ENCODE measurements at regions not wholly inside any gene's neighbourhood (a gene's known extent, or its start where the extent isn't known, plus 50 kb on each side); places are given as distances from the start of the nearest gene placed in this dataset.

DNA sequence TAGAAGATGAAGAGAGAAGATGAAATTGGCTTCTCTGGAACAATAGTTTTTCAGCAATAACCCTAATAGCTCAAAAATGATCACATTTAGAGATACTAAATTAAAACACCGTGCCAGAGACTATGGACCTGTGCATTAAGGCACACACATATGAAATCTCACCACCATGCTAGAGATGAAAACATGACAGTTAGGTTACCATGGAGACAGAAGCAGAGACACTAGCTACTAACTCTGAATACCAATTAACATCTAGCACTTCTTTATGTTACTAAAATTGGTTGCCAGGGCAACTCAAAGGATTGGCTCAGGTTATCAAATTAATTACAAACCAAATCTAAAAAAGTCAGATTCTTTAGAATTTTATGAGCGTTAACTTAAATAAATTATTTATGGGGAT lies 337.7 kb downstream of the PLK2 start:
- no peak for DNase-seq (ENCODE audit: insufficient read length, low spot score)
- TF ChIP-seq POLR2A (IDR thresholded peaks at IDR 0.05; ENCODE audit: low read depth, low read length) (no peak), POU2F2 (IDR thresholded peaks at IDR 0.05; ENCODE audit: low read depth, low read length) (no peak), POLR2AphosphoS5 (IDR thresholded peaks at IDR 0.05; ENCODE audit: low read depth, low read length) (no peak), TAF1 (IDR thresholded peaks at IDR 0.05; ENCODE audit: low read depth, low read length) (no peak), SPI1 (IDR thresholded peaks at IDR 0.05; ENCODE audit: low read depth, low read length) (no peak), PAX5 (IDR thresholded peaks at IDR 0.05; ENCODE audit: insufficient read depth, low read length, severe bottlenecking) (no peak)
- FAIRE-seq, result no peak

DNA sequence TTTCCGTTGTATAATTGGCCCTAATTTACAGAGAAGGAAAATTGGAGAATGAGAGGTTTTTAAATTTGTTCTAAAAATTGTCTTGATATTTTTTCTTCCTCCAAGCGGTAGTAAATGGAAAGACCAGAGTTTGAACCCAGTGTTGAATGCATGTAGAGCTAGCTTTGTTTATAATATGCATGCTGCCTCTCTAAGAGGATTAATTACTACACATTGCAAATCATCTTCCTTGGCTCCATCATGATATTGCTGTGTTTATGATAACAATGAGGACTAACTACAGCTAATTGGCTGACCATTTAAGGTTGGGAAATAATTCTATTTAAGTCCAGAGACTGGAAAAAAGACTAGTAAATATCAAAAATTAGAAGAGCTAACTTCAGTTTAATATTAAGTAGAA lies 338.5 kb downstream of the PLK2 start:
- no peak for TF ChIP-seq TAF1 (IDR thresholded peaks at IDR 0.05; ENCODE audit: low read depth, low read length)
- TF ChIP-seq PAX5 (IDR thresholded peaks at IDR 0.05; ENCODE audit: insufficient read depth, low read length, severe bottlenecking), result no peak
- TF ChIP-seq POLR2A (IDR thresholded peaks at IDR 0.05; ENCODE audit: low read depth, low read length), result no peak
- DNase-seq (ENCODE audit: insufficient read length, low spot score) (no peak), FAIRE-seq (no peak)

DNA sequence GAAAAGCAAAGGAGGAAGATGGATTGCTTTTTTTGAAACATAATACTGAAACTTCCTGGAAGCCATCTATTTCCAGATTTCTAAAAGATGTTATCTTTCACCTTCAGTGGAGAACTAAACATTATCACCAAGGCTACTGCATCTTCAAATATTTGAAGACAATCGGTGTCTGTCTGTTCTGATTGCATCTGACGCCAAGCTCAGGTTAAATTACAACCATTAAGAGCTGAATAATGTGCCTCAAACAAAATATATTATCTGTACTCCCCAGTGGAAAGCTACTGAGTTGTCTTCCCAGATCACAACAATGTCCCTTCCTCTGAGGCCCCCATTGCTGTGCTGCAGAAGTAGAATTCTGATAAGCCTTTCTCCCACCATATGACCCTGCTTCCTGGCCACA lies 342.3 kb downstream of the PLK2 start:
- TF ChIP-seq POLR2A (IDR thresholded peaks at IDR 0.05; ENCODE audit: low read depth, low read length) (no peak), POLR2AphosphoS5 (IDR thresholded peaks at IDR 0.05; ENCODE audit: low read depth, low read length) (no peak), PAX5 (IDR thresholded peaks at IDR 0.05; ENCODE audit: insufficient read depth, low read length, severe bottlenecking) (no peak), SPI1 (IDR thresholded peaks at IDR 0.05; ENCODE audit: low read depth, low read length) (no peak), POU2F2 (IDR thresholded peaks at IDR 0.05; ENCODE audit: low read depth, low read length) (no peak), TAF1 (IDR thresholded peaks at IDR 0.05; ENCODE audit: low read depth, low read length) (no peak)
- DNase-seq (ENCODE audit: insufficient read length, low spot score) (no peak), FAIRE-seq (no peak)

DNA sequence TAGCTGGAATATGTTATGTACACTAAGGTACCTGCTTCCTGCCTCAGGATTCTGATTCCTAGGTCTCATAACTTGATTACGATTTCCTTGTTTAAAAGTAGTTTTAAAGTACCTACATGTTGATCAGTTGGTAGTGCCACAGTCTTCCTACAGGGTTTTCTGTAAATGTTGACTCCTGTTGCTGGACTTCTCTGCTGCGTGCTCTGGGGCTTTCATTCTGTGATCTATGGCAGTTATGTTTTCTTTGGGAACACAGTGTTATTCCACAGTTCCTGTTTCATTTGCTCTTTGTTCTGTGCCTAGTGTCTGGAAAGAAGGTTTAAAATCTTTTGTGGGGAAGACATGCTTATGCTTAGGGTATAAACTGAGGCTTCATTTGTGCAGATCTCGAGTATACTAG lies 343.5 kb downstream of the PLK2 start:
- FAIRE-seq (no peak), DNase-seq (ENCODE audit: insufficient read length, low spot score) (no peak)
- no peak for TF ChIP-seq POLR2A (IDR thresholded peaks at IDR 0.05; ENCODE audit: low read depth, low read length)
- TF ChIP-seq TAF1 (IDR thresholded peaks at IDR 0.05; ENCODE audit: low read depth, low read length), result no peak
- no peak for TF ChIP-seq POU2F2 (IDR thresholded peaks at IDR 0.05; ENCODE audit: low read depth, low read length)
- no peak for TF ChIP-seq PAX5 (IDR thresholded peaks at IDR 0.05; ENCODE audit: insufficient read depth, low read length, severe bottlenecking)
- no peak for TF ChIP-seq POLR2AphosphoS5 (IDR thresholded peaks at IDR 0.05; ENCODE audit: low read depth, low read length)
- TF ChIP-seq SPI1 (IDR thresholded peaks at IDR 0.05; ENCODE audit: low read depth, low read length), result no peak

DNA sequence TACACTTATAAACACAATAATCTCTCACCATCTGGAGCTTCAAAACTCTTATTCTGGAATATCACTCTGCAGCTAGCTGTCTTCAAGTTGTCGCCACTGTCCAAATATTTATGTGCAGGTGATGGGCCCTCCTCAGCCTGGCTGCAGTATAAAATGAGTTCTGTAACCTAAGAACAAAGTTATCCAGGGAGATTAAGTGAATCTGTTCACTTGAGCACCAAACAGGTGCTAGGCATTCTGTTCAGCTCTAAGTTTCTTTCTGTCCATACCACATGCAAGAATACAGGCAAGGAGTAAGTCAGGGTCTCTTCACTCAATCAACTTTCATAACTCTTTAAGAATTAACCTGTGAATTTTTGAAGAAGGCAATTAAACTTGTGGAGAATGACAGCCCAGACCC lies 344.1 kb downstream of the PLK2 start:
- TF ChIP-seq POU2F2 (IDR thresholded peaks at IDR 0.05; ENCODE audit: low read depth, low read length) (no peak), POLR2A (IDR thresholded peaks at IDR 0.05; ENCODE audit: low read depth, low read length) (no peak), SPI1 (IDR thresholded peaks at IDR 0.05; ENCODE audit: low read depth, low read length) (no peak), POLR2AphosphoS5 (IDR thresholded peaks at IDR 0.05; ENCODE audit: low read depth, low read length) (no peak), PAX5 (IDR thresholded peaks at IDR 0.05; ENCODE audit: insufficient read depth, low read length, severe bottlenecking) (no peak), TAF1 (IDR thresholded peaks at IDR 0.05; ENCODE audit: low read depth, low read length) (no peak)
- FAIRE-seq (no peak), DNase-seq (ENCODE audit: insufficient read length, low spot score) (no peak)

DNA sequence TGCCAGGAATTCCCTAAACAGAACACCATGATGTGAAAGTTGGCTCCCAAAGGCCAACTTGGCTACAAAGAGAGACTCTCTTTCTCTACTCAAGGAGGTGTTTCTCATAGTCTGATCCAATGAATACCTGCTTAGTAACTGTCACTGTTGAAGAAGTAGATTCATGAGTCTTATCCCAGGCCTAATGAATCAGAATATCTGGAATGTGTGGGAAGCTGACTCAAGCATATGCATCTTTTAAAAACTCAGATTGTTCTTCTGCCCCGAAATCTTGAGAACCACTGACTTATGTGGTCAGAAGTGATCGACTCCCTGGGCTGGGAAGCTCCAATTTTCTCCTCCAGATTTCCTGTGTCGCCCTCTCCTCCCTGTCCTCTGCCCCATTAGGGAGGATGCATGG lies 345.6 kb downstream of the PLK2 start:
- no peak for TF ChIP-seq POU2F2 (IDR thresholded peaks at IDR 0.05; ENCODE audit: low read depth, low read length)
- no peak for TF ChIP-seq PAX5 (IDR thresholded peaks at IDR 0.05; ENCODE audit: insufficient read depth, low read length, severe bottlenecking)
- no peak for TF ChIP-seq POLR2A (IDR thresholded peaks at IDR 0.05; ENCODE audit: low read depth, low read length)
- TF ChIP-seq TAF1 (IDR thresholded peaks at IDR 0.05; ENCODE audit: low read depth, low read length), result no peak
- no peak for TF ChIP-seq POLR2AphosphoS5 (IDR thresholded peaks at IDR 0.05; ENCODE audit: low read depth, low read length)
- no peak for TF ChIP-seq SPI1 (IDR thresholded peaks at IDR 0.05; ENCODE audit: low read depth, low read length)
- FAIRE-seq, result no peak

DNA sequence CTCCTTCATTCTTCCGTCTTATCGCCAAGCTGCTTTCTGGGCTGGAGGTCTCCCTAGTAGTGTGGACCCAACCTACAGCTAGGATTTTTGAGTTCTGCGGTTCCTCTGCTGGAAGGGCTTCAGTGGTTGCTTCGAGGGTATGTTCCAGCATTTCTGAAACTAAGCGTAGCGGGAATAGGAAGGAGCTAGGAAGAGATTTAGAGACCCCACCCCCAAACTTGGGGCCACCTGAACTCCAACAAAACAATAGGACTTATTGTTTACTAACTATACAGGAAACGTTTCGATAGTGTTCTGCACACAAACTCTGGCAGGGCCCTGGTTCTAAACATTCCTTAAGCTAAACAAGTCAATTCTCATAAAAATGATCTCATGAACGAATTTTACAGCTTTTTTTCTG lies 346.7 kb downstream of the PLK2 start:
- DNase-seq (ENCODE audit: insufficient read length, low spot score) (no peak), FAIRE-seq (no peak)
- TF ChIP-seq POLR2AphosphoS5 (IDR thresholded peaks at IDR 0.05; ENCODE audit: low read depth, low read length) (no peak), PAX5 (IDR thresholded peaks at IDR 0.05; ENCODE audit: insufficient read depth, low read length, severe bottlenecking) (no peak), SPI1 (IDR thresholded peaks at IDR 0.05; ENCODE audit: low read depth, low read length) (no peak), POU2F2 (IDR thresholded peaks at IDR 0.05; ENCODE audit: low read depth, low read length) (no peak), TAF1 (IDR thresholded peaks at IDR 0.05; ENCODE audit: low read depth, low read length) (no peak), POLR2A (IDR thresholded peaks at IDR 0.05; ENCODE audit: low read depth, low read length) (no peak)

More for the DNA sequence above, 345.6 kb downstream of the PLK2 start:
- DNase-seq (ENCODE audit: insufficient read length, low spot score), result no peak

DNA sequence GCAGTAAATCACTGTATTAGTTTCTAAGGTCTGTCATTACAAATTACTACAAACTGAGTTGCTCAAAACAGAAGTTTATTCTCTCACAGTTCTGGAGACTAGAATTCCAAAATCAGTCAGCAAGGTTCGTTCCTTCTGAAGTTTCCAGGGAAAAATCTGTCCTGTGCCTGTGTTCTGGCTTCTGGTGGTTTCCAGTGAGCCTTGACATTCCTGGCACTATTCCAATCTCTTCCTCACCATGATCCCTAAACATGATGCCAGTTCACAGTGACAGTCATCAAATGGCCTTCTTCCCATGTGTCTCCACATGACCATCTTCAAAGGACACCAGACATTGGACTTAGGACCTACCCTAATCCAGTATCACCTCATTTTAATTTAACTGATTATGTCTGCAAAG lies 351.4 kb downstream of the PLK2 start:
- TF ChIP-seq TAF1 (IDR thresholded peaks at IDR 0.05; ENCODE audit: low read depth, low read length), result no peak
- TF ChIP-seq POU2F2 (IDR thresholded peaks at IDR 0.05; ENCODE audit: low read depth, low read length), result no peak
- TF ChIP-seq POLR2A (IDR thresholded peaks at IDR 0.05; ENCODE audit: low read depth, low read length), result no peak
- no peak for TF ChIP-seq PAX5 (IDR thresholded peaks at IDR 0.05; ENCODE audit: insufficient read depth, low read length, severe bottlenecking)
- no peak for TF ChIP-seq SPI1 (IDR thresholded peaks at IDR 0.05; ENCODE audit: low read depth, low read length)
- TF ChIP-seq POLR2AphosphoS5 (IDR thresholded peaks at IDR 0.05; ENCODE audit: low read depth, low read length), result no peak
- DNase-seq (ENCODE audit: insufficient read length, low spot score), result no peak
- FAIRE-seq, result no peak

DNA sequence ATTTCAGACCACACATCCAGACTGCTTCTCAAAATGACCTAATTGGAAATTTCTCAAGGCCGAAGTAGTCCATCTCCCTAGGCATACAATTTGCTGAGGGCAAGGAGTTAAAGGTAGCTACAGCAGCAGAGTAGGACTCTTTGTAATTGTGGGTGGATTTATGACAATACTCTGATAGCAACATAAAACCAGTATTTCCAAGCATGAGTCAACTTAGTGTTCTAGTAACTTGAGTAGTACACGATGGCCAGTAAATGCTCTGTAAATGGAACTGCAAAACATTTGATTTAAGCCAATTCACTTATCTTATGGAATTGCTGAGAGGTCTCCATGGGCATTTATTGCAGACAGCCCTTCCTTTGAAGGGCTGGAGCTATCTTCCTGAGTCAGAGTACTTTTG lies 352.2 kb downstream of the PLK2 start:
- FAIRE-seq (no peak), DNase-seq (ENCODE audit: insufficient read length, low spot score) (no peak)
- no peak for TF ChIP-seq TAF1 (IDR thresholded peaks at IDR 0.05; ENCODE audit: low read depth, low read length)
- no peak for TF ChIP-seq POU2F2 (IDR thresholded peaks at IDR 0.05; ENCODE audit: low read depth, low read length)

DNA sequence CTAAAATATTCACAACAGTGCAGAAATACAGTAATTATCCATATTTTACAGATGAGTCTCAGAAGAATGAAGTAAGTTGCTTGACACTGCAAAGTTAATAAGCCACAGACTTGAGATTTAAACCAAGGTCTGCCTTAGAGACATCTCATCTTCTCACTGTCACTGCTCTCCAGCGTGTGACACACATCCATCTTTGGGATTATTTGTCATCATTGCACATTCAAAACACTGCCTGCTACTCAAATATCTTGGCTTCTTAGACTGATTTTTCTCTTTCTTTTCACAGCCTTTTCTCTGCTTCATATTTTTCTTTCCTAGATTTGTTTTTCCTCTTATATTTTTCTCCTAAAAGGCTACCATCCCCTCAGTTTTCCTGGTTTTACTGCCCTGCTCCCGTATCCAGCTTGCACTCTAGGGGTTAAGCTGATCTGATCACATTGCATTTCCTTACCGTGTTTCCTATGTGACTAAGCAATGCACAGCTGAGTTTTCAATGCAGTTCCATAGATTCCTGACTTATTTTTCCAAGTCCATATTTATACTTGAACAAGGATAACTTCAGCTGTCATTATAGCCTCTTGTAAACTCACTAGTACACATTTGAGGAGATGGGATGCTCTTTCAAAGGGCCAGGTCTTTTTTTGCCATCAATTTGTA lies 353.0 kb downstream of the PLK2 start:
- no peak for FAIRE-seq
- DNase-seq (ENCODE audit: insufficient read length, low spot score), result no peak
- TF ChIP-seq SPI1 (IDR thresholded peaks at IDR 0.05; ENCODE audit: low read depth, low read length) (no peak), TAF1 (IDR thresholded peaks at IDR 0.05; ENCODE audit: low read depth, low read length) (no peak), POLR2A (IDR thresholded peaks at IDR 0.05; ENCODE audit: low read depth, low read length) (no peak), POU2F2 (IDR thresholded peaks at IDR 0.05; ENCODE audit: low read depth, low read length) (no peak), PAX5 (IDR thresholded peaks at IDR 0.05; ENCODE audit: insufficient read depth, low read length, severe bottlenecking) (no peak), POLR2AphosphoS5 (IDR thresholded peaks at IDR 0.05; ENCODE audit: low read depth, low read length) (no peak)
